Stimulated activated CD8-positive, alpha-beta memory T cell treated with anti-CD3 and anti-CD28 coated beads, Interleukin-4, amount 100 ng/mL, for 4 hours (primary cell): ENCODE measurements at regions not wholly inside any gene's neighbourhood (a gene's known extent, or its start where the extent isn't known, plus 50 kb on each side); places are given as distances from the start of the nearest gene placed in this dataset.
"Not testable (repeated sequence)": the region's sequence is repeated elsewhere in the genome, so short reads cannot be mapped to it uniquely, and the experiment has no call there.

Source experiments
- DNase-seq, 2 donors: peaks; one replicate each; pipeline ENCODE4 v3.0.0-alpha.2; 2020; ENCODE audit warnings: low read depth in 2 of 2, low spot score in 1 of 2

DNA sequence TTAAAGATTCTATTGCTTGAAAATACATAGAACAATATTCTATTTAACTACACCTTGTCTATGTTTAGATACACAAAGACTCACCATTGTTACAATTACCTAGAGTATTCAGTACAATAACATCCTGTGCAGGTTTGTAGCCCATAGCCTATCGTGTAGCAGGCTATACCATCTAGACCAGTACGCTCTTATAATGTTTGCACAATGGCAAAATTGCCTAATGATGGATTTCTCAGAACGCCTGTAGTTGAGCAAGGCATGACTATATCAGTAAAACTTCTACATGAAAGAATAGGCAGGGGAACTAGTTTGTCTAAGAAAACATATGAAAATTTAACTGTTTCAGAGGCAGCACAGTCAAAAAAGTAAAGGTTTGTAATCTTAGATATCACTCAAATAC lies 375.9 kb downstream of the DAD1 start:
- no peak for DNase-seq

DNA sequence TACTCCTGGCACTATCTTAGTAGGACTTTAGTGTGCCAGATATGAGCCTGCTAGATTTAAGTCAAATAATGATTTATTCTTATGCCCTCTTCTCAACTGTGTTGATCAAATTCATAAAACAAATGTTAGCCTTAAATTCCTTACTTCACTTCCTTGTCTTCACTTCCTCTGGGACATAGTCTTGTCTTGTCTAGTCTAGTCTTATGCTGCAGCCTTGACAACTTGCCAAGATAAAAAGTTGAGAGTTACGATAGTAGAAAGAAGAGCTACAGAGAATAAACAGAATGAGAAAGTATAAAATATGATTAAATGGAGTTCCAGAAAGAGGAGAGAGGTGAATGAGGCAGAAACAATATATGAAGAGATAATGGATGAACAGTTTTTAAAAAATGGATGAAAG lies 378.1 kb downstream of the DAD1 start:
- no peak for DNase-seq

GRCh38 chr14:22210026-22210425 lies 379.0 kb downstream of the DAD1 start:
- DNase-seq: no peak

DNA sequence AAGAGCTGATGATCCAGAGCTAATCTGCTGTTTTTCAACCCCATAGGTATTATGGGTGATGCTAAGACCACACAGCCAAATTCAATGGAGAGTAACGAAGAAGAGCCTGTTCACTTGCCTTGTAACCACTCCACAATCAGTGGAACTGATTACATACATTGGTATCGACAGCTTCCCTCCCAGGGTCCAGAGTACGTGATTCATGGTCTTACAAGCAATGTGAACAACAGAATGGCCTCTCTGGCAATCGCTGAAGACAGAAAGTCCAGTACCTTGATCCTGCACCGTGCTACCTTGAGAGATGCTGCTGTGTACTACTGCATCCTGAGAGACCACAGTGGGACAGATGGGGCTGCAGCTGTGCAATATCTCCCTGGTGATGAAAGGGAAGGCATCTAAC lies 386.0 kb downstream of the DAD1 start:
- DNase-seq: no peak

- no peak for DNase-seq
Measured at GRCh38 chr14:22202313-22202712, 386.7 kb downstream of the DAD1 start.

- no peak for DNase-seq
Measured at GRCh38 chr14:22200977-22201605, 387.9 kb downstream of the DAD1 start.

DNA sequence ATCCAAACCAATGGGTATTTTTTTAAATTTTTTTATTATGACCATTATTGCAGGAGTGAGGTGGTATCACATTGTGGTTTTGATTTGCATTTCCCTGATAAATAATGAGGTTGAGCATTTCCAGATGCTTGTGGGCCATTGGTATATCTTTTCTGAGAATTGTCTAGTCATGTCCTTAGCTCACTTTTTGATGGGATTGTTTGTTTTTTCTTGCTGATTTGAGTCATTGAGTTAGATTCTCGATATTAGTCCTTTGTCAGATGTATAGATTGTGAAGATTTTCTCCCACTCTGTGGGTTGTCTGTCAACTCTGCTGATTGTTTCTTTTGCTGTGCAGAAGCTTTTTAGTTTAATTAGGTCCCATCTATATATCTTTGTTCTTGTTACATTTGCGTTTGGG lies 388.9 kb downstream of the DAD1 start:
- not testable (repeated sequence) for DNase-seq

GRCh38 chr14:22194664-22195063 lies 394.4 kb downstream of the DAD1 start:
- DNase-seq: no peak

DNA sequence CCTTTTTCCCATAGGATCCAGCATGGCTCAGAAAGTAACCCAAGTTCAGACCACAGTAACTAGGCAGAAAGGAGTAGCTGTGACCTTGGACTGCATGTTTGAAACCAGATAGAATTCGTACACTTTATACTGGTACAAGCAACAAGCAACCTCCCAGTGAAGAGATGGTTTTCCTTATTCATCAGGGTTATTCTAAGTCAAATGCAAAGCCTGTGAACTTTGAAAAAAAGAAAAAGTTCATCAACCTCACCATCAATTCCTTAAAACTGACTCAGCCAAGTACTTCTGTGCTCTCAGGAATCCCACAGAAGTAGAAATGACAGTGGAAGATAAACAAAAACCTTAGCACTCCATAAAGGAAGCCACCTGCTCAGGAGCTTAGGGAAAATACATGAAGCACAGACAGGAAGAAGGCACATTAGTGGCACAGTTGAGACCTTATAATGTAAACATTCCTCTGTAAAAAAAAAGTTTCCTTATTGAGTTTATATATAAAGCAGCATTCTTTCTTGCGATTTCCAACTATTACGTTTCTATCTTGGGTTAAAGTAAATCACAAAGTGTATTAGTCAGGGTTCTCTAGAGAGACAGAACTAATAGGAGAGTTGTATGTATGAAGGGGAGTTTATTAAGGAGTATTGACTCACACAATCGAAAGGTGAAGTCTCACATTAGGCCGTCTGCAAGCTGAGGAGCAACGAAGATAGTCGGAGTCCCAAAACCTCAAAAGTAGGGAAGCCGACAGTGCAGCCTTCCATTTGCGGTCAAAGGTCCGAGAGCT lies 398.4 kb downstream of the DAD1 start:
- no peak for DNase-seq

GRCh38 chr14:22189881-22190280 lies 399.1 kb downstream of the DAD1 start:
- no peak for DNase-seq

- DNase-seq: no peak
Measured at GRCh38 chr14:22188318-22188717, 400.7 kb downstream of the DAD1 start.

GRCh38 chr14:22185789-22186188 lies 403.2 kb downstream of the DAD1 start:
- DNase-seq: no peak

- no peak for DNase-seq
Measured at GRCh38 chr14:22185191-22185590, 403.8 kb downstream of the DAD1 start.

DNA sequence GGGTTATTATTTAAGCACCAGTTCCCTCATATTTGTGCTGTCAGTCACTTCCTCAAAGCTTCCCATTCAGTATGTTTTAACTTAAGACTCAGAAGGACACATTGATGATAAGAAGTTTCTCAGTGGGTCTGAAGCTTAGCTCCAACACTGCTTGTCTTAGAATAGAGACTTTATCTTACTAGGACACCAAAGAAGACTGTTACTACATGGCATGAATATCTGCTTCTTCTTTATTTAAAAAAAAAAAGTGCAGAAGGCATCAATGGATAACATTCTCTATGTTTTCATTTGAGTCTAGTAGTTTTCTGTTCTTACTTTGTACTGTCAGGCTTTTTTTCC lies 404.2 kb downstream of the DAD1 start:
- DNase-seq: no peak

DNA sequence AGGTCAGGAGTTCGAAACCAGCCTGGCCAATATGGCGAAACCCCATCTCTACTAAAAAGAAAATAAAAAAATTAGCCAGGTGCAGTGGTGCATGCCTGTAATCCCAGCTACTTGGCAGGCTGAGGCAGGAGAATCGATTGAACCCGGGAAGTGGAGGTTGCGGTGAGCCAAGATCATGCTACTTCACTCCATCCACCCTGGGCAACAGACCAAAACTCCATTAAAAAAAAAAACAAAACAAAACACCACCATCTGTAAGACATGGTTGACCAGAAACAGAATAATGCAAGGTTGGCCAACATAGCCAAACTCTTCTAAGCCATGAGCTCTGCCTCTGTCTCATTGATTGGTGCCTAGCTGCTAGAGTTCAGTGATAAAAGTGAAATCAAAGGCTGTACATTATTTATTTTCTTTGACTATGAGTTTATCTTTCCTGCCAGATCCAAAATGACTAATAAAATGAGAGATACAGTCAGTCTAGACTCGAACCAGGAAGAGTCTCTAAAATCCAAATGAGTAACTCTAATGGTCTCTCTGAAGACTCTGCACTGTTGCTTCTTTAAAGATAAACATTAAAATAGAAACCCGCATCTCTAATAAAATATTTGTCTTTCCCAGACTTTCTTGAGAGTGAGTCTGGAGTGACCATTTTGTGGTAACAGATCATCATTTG lies 404.7 kb downstream of the DAD1 start:
- no peak for DNase-seq

DNA sequence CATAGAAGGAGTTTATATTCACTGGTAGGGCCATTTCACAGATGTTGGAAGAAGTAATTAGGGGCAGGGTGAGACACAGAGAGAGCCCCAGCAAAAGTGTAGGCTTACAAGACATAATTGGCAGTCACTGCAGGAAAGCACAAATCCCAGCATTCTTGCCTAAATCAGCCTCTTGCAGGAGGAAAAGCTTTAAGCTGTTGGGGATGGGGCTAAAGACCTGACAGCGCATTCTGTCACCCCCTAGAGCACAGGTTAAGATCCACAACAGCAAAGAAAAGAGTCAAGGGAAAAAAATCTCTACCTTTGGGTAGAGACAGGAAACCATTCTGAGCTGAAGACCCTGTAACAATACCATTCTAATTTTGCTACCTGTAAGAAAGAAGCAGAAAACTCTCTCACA lies 409.0 kb downstream of the DAD1 start:
- no peak for DNase-seq

DNA sequence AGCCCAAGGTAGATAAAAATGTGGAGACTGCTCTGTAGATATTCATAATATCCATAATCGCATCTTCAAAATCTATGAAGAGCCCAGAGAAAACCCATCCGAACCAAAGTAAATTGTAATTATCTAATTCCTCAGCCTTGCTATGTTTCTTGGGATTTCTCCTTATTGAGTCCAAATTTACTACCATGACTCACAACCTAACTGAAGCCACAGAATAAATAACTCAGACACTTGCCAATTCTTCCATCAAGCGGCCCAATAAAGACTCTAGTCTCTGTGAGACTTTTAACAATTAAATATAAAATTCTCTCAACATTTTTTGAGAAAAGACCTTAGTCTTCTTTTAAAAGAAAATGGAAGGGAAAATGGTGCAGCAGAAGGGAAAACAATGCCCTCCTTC lies 409.8 kb downstream of the DAD1 start:
- DNase-seq: no peak

- no peak for DNase-seq
Measured at GRCh38 chr14:22178333-22178839, 410.6 kb downstream of the DAD1 start.

DNA sequence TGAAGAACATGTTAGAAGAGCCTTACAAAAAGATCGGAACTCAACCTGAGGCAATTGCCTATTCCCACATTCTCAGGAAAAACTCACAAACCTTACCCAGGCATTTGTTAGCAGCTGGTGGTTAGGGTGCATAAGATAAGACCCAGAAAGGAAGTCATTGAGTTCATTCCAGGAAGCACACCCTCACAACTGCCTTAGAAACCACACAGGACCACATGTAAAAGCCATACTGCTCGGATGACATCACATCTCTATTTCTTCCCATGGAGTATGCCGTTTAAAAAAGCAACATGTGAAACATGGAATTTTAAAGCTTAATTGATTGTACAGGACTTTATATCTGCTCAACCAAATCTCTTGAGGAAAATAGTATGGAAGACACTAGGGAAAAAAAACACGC lies 411.2 kb downstream of the DAD1 start:
- no peak for DNase-seq

DNA sequence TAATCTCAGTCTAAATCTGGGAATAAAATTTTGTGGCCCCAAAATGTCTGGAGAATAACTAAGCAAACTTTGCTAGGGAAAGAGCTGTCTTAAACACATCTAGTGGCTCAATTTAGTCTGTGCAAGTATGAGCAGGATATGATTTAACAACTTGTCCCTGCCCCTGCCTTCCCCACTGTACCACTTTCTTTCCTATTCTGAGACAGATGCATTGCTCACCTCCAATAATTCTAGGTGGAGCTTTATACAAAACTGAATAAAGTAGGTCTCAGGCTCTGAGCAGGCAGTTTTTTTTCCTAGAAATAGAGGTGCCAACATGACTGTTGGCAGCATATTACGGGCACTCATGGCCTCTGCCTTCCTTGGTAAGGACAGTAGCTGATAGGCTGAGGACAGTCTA lies 412.1 kb downstream of the DAD1 start:
- no peak for DNase-seq

DNA sequence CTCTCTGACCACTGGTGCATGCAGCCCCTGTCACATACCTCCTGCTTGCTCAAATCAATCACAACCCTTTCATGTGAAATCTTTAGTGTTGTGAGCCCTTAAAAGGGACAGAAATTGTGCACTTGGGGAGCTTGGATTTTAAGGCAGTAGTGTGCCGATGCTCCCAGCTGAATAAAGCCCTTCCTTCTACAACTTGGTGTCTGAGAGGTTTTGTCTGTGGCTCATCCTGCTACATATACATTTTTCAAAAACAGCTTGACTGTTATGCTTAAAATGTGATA lies 413.8 kb downstream of the DAD1 start:
- DNase-seq: not testable (repeated sequence)

- DNase-seq: no peak
Measured at GRCh38 chr14:22174412-22175277, 414.4 kb downstream of the DAD1 start.
